HFF-Myc (cell line): ENCODE measurements at regions not wholly inside any gene's neighbourhood (a gene's known extent, or its start where the extent isn't known, plus 50 kb on each side); places are given as distances from the start of the nearest gene placed in this dataset.

ENCODE experiments used
- DNase-seq: peaks from one replicate; pipeline ENCODE4 v3.0.0-alpha.2; 2011; ENCODE audit warnings: low read depth; ENCODE audit errors: extremely low read depth
- H3K4me3 ChIP-seq: replicated peaks from 2 replicates; pipeline ENCODE4 v1.5.1; 2011; ENCODE audit warnings: low read depth, mild to moderate bottlenecking, control low read depth, low read length
- CTCF ChIP-seq: IDR thresholded peaks from 2 replicates; pipeline ENCODE4 v1.5.1; 2012; ENCODE audit warnings: mild to moderate bottlenecking, low read depth, low read length, control low read depth; ENCODE audit errors: missing control alignments

DNA sequence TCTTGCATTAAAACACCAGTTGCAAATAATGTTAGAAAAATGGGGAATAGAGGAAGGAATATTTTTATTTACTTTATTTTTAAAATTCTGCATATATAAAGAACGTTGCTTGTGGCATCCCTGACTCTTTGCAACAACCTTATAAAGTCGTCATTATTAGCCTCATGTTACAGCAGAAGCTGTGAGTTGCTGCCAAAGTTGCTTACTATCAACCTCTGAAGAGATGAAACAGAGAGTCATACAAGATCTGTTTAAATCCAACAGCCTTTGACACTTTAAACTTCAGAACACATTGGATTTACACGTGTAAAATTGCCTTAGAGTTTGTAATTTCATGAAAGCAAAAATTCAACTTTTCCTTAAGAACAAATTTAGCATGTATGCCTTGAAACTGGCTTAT, 221.9 kb downstream of the MRPL39 start:
- no peak for DNase-seq
- no peak for TF ChIP-seq CTCF

GRCh38 chr21:25384782-25385181, 222.5 kb downstream of the MRPL39 start:
- no peak for DNase-seq
- H3K4me3 ChIP-seq: no peak overlapping the region
- TF ChIP-seq CTCF: no peak

More for the DNA sequence above, 221.9 kb downstream of the MRPL39 start:
- H3K4me3 ChIP-seq: no peak overlapping the region

GRCh38 chr21:25383545-25383944, 223.7 kb downstream of the MRPL39 start:
- TF ChIP-seq CTCF: no peak
- no peak overlapping the region for H3K4me3 ChIP-seq
- DNase-seq: no peak

DNA sequence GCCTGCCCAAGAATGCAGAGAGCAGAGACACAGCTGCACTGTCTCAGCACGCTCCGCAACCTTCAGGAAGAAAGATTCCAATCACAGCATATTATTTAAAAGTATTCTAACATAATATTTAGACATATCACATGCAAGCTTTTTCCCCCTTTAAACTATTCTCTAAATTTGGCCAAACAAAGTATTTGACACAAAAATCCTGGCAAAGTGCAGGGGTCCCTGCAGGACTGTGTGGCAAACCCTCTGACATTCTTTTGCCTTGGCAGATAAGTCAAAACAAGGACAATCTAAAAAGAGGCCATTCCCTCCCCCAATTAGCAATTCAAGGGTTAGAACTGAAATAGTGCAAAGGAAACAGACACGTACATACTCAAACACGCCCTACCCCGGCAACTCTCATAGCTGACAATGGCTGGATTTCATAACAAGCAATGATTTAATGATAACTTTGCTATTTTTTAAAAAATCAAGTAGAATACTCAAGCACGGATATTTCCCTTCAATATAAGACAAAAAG, 225.3 kb downstream of the MRPL39 start:
- no peak for DNase-seq
- H3K4me3 ChIP-seq: no peak overlapping the region
- TF ChIP-seq CTCF: no peak

DNA sequence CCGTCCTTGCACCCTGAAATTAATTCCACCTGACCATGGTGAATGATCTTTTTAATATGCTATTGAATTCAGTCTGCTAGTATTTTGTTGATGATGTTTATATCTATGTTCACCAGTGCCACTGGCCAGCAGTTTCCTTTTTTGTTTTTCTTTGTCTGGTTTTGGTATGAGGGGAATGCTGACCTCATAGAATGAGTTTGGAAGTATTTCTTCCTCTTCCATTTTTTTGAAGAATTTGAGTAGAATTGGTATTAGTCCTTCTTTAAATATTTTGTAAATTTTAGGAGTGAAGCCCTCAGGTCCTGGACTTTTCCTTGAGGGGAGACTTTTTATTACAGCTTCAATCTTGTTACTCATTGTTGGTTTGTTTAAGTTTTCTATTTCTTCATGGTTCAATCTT, 231.6 kb downstream of the MRPL39 start:
- DNase-seq: no peak

DNA sequence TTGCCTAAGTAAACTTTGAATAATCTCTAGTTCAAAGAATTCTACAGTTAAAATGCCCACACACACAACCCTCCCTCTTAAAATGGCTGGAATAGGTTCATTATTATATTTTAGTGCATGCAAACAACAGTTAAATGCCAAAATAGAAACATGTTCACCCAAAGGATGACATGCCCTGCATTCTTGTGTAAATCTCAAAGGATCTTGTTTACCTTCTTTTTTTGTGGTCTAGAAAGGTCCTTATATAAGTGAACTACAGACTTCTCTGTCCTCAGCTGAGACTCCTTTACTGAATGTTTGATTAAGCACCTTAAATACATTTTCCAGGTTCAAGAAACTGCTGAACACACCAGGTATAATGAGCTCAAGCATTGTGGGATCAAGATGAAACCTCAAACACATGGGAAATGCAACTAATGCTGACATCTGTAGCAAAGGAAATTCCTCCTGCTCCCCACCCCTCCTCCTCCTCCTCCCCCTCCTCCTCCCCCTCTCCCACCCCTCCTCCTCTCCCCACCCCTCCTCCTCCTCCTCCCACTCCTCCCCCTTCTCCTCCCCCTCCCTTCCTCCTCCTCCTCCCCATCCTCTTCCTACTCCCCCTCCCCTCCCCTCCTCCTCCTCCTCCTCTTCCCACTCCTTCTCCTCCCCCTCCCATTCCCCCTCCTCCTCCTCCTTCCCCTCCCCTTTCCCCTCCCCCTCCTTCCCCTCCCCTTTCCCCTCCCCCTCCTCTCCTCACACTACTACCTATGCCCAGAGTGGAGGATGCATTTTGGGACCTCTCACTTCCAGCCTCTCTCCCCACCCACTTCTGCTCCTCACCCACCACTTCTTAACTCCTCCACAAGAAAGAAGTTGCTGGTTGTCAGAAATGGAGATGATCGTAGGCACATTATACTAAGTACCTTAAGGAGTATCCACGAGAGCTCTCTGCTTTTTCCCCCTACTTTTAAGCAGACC, 233.9 kb downstream of the MRPL39 start:
- no peak overlapping the region for H3K4me3 ChIP-seq
- no peak for DNase-seq
- TF ChIP-seq CTCF: no peak

More for the DNA sequence above, 231.6 kb downstream of the MRPL39 start:
- TF ChIP-seq CTCF: no peak
- H3K4me3 ChIP-seq: no peak overlapping the region
